22Rv1 (cell line): ENCODE measurements at regions not wholly inside any gene's neighbourhood (a gene's known extent, or its start where the extent isn't known, plus 50 kb on each side); places are given as distances from the start of the nearest gene placed in this dataset.

Experiments used
- H3K27ac ChIP-seq: fragments of 450-650 bp; 2 replicates; pipeline ENCODE4 v1.5.1; 2017
- ZFX ChIP-seq: fragments of 450-650 bp; IDR thresholded peaks from 2 replicates; pipeline ENCODE4 v1.6.1; 2017; ENCODE audit warnings: antibody characterized with exemption, borderline replicate concordance
- TF ChIP-seq, protein P1 (sequence below): fragments of 450-650 bp; IDR thresholded peaks from 2 replicates; pipeline ENCODE4 v1.5.1; 2017; ENCODE audit warnings: mild to moderate bottlenecking

DNA sequence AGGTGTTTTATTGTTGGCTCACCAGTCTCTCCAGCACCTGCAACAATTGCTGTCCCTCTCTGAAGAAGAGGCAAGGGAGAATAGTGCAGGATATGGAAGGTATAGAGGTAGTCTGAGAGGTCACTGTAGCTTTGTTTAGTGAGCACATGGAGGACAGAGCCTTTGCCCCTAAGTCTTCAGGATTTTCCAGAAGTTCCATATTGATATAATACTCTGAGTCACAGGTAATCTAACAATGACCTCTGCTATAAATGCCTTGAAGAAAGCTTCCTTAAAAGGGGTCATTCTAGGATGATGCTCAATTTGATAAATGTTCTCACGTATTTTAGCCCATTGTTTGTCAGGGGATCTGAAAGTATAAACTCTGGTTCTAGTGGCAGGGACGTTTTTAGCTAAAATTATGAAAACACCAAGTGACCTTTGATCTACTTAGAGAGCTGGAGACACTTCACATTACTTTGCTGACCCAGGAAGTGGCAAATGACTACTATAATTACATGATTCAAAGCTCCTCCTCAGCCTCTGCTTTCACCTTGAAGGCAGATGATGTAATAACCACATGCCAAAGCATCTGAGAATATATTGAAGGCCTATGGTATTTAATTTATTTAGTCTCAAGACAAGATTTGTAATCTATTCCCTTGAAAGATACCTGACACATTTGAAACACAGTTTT lies 366.9 kb upstream of the NUDT12 start:
- TF ChIP-seq ZFX: no peak
- TF ChIP-seq, protein P1, sequence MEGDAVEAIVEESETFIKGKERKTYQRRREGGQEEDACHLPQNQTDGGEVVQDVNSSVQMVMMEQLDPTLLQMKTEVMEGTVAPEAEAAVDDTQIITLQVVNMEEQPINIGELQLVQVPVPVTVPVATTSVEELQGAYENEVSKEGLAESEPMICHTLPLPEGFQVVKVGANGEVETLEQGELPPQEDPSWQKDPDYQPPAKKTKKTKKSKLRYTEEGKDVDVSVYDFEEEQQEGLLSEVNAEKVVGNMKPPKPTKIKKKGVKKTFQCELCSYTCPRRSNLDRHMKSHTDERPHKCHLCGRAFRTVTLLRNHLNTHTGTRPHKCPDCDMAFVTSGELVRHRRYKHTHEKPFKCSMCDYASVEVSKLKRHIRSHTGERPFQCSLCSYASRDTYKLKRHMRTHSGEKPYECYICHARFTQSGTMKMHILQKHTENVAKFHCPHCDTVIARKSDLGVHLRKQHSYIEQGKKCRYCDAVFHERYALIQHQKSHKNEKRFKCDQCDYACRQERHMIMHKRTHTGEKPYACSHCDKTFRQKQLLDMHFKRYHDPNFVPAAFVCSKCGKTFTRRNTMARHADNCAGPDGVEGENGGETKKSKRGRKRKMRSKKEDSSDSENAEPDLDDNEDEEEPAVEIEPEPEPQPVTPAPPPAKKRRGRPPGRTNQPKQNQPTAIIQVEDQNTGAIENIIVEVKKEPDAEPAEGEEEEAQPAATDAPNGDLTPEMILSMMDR: no peak
- H3K27ac ChIP-seq: no peak overlapping the region

DNA sequence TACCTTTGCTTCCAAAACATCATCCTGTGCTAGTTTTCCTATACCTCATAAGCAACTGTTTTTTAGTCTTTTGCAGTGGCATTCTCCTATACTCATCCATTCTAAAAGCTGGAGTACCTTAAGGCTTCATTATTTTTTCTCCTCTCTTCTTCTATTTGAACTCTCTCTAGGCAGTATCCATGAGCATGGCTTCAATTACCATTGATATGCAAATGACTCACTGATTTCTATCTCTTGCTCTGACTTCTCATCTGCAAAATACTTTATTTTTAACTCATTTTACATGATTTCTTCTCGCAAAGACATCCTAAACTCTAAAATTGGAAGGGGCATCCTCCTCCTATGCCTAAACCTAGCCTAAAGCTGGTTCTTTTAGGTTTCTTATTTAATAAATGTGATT lies 365.1 kb upstream of the NUDT12 start:
- H3K27ac ChIP-seq: no peak overlapping the region
- TF ChIP-seq, protein P1: no peak
- TF ChIP-seq ZFX: no peak

DNA sequence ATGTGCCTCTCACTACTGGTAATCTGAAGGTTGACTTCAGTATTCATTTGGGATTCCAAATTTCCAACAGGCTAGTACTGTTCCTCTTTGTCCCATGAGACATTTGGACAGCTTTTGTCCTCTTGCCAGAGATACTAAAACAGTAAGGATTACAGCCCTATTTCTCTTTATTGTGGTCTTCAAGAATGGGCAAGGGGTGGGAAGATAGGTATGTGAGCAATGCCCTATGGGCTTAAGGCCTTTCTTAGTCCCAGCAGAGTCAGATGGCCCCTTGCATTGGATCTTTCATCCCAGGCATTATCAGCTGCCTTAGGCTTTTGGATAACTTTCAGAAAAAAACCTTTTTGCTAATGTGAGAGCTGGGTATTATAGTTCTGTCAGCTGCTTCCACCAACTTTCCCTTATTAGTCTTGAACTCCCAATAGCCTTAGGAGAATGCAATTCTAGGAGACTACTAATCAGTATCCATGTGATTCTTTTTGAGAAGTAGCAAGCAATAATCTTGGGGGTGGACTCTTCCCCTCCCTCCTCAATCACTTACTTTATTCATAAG lies 361.1 kb upstream of the NUDT12 start:
- H3K27ac ChIP-seq: no peak overlapping the region
- TF ChIP-seq, protein P1: no peak
- no peak for TF ChIP-seq ZFX

DNA sequence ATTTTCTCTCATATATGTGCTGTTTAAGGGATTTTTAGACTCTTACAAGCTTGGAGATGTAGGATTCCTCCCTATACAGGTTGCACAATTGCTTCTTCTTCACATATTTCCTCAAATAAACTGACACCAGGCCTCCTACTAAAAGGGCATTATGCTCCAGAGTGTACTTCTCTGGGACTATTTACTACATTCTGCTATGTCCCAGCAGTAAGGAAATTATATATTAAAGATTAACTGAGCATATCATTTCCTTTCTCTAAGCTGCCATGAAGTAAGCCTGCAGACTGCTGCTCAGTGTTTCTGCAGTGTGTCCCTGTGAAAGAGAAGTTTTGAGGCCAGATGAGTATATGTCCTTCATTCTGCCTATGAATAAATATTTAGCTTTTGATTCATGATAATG lies 356.9 kb upstream of the NUDT12 start:
- H3K27ac ChIP-seq: no peak overlapping the region
- TF ChIP-seq ZFX: no peak

DNA sequence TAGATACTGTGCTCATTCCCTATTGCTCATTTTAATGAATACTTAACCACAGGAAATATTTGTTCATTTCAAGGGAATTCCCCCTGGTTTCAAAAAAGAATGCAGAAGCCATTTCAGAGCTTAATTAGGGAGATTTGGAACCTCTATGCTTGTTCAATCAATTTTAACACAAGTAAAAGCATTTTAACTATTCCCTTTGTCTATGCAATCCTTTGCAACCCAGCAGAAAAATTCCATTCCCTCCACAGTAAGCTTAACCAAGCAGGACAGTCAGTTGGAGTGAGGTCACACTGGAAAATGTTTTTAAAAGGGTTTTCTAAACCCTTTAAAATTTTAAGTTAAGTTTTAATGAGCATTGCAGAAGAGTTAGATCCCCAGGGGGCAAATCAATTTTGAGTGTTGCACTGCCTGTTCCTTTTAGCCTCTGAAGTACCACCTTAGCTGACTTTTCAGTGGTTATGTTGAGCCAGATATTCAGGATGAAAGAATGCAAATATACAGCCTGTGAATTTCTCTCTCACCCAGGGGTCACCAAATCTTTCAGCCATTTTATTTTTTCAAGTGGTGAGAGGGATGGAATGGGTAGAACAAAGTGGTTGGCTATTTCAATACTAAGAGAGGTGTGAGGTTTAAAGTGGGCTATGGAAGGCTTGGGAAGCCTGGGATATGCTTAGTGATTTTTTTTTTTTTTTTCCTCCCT lies 356.2 kb upstream of the NUDT12 start:
- H3K27ac ChIP-seq: no peak overlapping the region
- TF ChIP-seq, protein P1: no peak
- no peak for TF ChIP-seq ZFX

DNA sequence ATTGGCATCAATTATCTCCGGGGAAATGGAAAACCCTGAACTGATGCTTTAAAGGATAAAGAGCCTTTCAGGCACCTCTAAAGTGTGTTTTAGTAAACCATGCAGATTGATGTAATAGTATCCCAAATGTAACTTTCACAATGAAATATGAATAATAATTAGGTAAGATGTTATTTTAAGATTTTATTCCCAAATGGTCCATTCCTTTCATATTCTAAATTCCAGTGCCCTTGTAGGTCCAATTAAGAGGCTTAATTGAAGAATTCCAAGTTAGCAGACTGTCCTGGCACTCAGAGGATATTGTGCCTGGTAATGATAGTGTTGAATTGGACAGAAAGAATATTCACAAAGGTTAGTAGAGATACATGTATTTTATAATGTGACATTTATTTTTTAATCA lies 352.5 kb upstream of the NUDT12 start:
- TF ChIP-seq, protein P1: no peak
- TF ChIP-seq ZFX: no peak
- no peak overlapping the region for H3K27ac ChIP-seq

DNA sequence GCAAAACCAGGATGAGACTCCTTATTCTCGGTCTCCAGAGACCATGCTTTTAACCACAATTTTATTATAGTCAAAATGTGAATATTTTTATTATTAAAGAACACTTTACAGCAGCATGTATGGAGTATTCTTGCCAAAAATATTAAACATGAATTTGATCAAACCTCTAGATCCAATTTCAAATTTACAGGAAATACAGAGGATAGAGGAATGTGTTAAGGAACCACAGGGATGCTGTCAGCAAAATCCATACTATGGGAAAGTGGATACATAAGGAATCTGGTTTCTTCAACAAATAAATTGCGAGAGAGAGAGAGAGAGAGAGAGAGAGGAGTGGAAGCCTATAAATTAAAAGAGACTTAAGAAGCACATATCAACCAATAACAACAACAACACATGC lies 348.2 kb upstream of the NUDT12 start:
- no peak for TF ChIP-seq ZFX
- H3K27ac ChIP-seq: no peak overlapping the region

DNA sequence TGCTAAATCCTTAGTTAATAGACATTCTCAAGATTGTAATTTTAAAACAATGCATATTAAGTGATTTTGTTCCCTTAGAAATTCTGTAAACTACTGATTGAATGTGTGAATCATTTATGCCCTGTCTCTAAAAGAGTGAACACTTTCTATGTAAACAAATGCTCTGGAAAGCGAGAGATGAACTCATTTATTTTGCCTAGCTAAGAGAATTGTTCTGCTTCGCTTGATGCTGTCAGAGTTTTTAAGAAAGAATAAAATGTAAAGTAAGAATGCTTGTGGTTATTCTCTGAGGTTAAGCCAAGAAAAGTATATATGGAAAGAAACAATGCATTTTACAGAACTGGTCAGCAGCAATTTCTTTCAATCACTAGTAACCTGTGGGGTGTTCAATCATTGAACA lies 347.4 kb upstream of the NUDT12 start:
- no peak for TF ChIP-seq ZFX
- TF ChIP-seq, protein P1: no peak
- H3K27ac ChIP-seq: no peak overlapping the region
